Peyer's patch (tissue), 4 donors: ENCODE measurements at regions not wholly inside any gene's neighbourhood (a gene's known extent, or its start where the extent isn't known, plus 50 kb on each side); places are given as distances from the start of the nearest gene placed in this dataset.

Experiments
- DNase-seq, 3 donors: peaks; one replicate each; pipeline ENCODE4 v3.0.0-alpha.2; 2017 to 2019
- H3K27ac ChIP-seq, 4 donors: fragments of 200-600 bp; sonication (generic); one replicate each; pipeline ENCODE4 v1.5.1; 2016 to 2019
- H3K27me3 ChIP-seq, 2 donors: fragments of 200-600 bp; sonication (generic); one replicate each; pipeline ENCODE4 v1.5.1; 2019
- H3K36me3 ChIP-seq, 3 donors: fragments of 200-600 bp; sonication (generic); one replicate each; pipeline ENCODE4 v1.5.1; 2016 to 2019
- H3K4me1 ChIP-seq, 4 donors: fragments of 200-600 bp; sonication (generic); one replicate each; pipeline ENCODE4 v1.5.1; 2016 to 2019
- H3K4me3 ChIP-seq, 4 donors: fragments of 200-600 bp; sonication (generic); 1 replicate in 3 of 4; 2 replicates in 1 of 4; pipeline ENCODE4 v1.5.1; 2016 to 2019; ENCODE audit warnings: mild to moderate bottlenecking in 1 of 4
- H3K9me3 ChIP-seq, 4 donors: fragments of 200-600 bp; sonication (generic); one replicate each; pipeline ENCODE4 v1.5.1; 2016 to 2019; ENCODE audit warnings: mild to moderate bottlenecking in 1 of 4
- POLR2A ChIP-seq, 2 donors: fragments of 450-650 bp; IDR thresholded peaks; one replicate each; pipeline ENCODE4 v1.5.1; 2017; ENCODE audit warnings: antibody characterized with exemption in 2 of 2, mild to moderate bottlenecking in 2 of 2, moderate library complexity in 2 of 2
- TF ChIP-seq, protein P1 (sequence below), 6 experiments: fragments of 450-650 bp in 4 of 6; fragments of 200-600 bp in 2 of 6; sonication (generic) in 1 of 6; IDR thresholded peaks; one replicate each; pipeline ENCODE4 v1.5.1; 2017 to 2019; ENCODE audit warnings: antibody characterized with exemption in 6 of 6, mild to moderate bottlenecking in 3 of 6, moderate library complexity in 1 of 6

DNA sequence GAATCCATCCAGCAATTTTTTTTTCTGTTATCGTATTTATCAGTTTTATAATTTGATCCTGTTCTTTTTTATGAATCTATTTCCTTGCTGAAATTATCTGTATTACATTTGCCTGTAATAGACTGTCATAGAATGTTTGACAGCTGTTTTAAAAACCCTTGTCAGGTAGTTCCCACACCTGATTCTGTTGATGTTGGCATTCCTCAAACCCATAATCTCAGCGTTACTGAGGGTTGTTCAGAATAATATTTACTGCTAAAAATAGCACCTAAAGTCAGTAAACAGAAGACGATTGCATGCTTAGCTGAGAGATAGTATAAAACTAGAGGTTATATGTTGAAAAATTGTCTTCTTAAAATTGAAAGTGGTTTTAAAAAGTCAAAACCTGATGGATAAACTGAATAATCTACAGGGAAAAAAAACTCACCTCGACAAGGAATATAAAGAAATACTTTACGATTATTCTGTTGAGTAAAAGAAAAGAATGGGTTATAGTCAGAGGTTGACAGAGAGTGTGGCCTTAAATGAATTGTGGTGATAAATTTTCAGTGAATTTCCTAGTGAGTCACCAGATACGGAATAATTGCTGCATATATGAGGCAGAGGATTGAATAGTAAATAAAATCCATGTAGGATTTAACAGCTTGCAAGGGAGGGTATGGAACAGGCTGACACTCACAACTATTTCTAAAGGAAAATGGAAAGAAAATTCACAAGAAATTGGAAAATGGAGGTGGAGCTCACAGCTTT, 824.1 kb upstream of the IGFBP3 start:
- no peaks in the 10 kb centered on the region for H3K27me3 ChIP-seq
- no peak overlapping the region for H3K4me3 ChIP-seq
- TF ChIP-seq, protein P1, sequence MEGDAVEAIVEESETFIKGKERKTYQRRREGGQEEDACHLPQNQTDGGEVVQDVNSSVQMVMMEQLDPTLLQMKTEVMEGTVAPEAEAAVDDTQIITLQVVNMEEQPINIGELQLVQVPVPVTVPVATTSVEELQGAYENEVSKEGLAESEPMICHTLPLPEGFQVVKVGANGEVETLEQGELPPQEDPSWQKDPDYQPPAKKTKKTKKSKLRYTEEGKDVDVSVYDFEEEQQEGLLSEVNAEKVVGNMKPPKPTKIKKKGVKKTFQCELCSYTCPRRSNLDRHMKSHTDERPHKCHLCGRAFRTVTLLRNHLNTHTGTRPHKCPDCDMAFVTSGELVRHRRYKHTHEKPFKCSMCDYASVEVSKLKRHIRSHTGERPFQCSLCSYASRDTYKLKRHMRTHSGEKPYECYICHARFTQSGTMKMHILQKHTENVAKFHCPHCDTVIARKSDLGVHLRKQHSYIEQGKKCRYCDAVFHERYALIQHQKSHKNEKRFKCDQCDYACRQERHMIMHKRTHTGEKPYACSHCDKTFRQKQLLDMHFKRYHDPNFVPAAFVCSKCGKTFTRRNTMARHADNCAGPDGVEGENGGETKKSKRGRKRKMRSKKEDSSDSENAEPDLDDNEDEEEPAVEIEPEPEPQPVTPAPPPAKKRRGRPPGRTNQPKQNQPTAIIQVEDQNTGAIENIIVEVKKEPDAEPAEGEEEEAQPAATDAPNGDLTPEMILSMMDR (IDR thresholded peaks at IDR 0.05): no peak
- TF ChIP-seq POLR2A (IDR thresholded peaks at IDR 0.05): no peak
- H3K27ac ChIP-seq: no peak overlapping the region
- H3K4me1 ChIP-seq: no peaks in the 10 kb centered on the region
- no peak for DNase-seq
- no peaks in the 10 kb centered on the region for H3K9me3 ChIP-seq
- H3K36me3 ChIP-seq: no peaks in the 10 kb centered on the region

DNA sequence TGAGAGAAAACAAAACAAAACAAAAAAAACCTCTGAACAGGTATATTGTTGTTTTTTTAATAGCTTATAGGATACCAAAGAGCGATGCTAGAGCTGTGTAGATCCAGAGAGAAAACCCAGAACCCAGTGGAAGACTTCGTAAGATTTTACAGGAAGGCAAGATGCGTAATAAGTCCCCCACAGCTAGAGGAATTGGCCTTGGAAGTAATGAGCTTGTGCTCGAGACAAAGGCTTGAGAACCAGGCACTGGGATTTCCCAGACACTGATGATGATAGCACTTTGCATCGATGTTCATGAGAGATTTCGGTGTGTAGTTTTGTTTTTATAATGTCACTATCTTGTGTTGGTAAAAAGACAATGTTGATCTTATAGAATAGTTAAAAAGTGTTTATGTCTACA, 821.5 kb upstream of the IGFBP3 start:
- TF ChIP-seq POLR2A (IDR thresholded peaks at IDR 0.05): no peak
- TF ChIP-seq, protein P1 (IDR thresholded peaks at IDR 0.05): no peak
- no peaks in the 10 kb centered on the region for H3K9me3 ChIP-seq
- H3K27ac ChIP-seq: no peak overlapping the region
- DNase-seq: no peak
- no peaks in the 10 kb centered on the region for H3K4me1 ChIP-seq
- no peaks in the 10 kb centered on the region for H3K27me3 ChIP-seq
- no peak overlapping the region for H3K4me3 ChIP-seq
- H3K36me3 ChIP-seq: no peaks in the 10 kb centered on the region

DNA sequence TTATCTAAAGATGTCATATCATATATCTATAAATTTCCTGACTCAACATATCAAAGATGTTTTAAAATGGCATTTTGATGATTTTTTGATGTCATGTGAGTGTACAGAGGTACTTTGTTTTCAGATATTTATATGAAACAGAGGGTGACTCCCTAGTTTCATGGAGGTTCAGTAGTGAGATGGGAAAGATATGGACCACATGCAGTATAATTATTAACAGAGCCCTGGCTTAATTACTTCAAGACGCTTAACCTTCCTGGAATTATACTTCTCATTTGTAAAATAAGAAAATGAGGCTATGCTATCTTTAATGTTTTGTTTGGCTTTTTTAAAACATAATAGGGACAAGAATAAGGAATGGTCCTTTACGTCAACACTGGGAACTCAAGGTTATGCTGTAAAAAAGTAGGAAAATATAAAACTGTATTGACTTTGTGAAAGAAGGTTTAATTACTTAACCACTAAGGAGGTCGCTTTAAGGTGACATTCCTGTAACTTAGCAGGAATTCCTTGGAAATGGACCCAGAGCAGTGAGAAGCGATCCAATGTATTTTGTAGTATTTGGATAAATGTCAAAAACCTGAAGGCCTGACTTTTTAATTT, 821.0 kb upstream of the IGFBP3 start:
- Histone ChIP-seq H3K4me3 (no peak overlapping the region), H3K36me3 (no peaks in the 10 kb centered on the region), H3K27ac (no peak overlapping the region), H3K27me3 (no peaks in the 10 kb centered on the region), H3K9me3 (no peaks in the 10 kb centered on the region), H3K4me1 (no peaks in the 10 kb centered on the region)
- DNase-seq: no peak
- no peak for TF ChIP-seq POLR2A (IDR thresholded peaks at IDR 0.05)
- TF ChIP-seq, protein P1 (IDR thresholded peaks at IDR 0.05): no peak

DNA sequence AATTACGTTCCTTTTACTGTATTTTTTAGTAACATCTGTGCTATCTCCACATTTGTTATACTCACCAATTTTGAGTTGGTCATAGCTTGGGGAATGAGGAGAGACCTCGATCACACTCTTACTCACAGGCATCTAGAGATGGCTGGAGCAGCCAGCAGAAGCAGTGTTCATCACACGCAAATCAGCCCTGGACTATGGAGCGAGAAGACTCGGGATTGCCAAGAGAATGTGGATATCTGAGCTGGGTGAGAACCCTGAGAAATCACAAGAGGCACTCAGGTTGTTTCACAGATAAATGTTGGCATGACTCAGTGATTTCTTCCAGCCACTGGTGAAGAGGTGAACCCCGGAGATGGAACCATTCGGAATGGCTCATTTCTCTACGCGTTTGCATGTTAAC, 820.1 kb upstream of the IGFBP3 start:
- Histone ChIP-seq H3K36me3 (no peaks in the 10 kb centered on the region), H3K4me1 (no peaks in the 10 kb centered on the region), H3K4me3 (no peak overlapping the region), H3K27me3 (no peaks in the 10 kb centered on the region), H3K27ac (no peak overlapping the region), H3K9me3 (no peaks in the 10 kb centered on the region)
- TF ChIP-seq POLR2A (IDR thresholded peaks at IDR 0.05): no peak
- TF ChIP-seq, protein P1 (IDR thresholded peaks at IDR 0.05): no peak
- DNase-seq: no peak

DNA sequence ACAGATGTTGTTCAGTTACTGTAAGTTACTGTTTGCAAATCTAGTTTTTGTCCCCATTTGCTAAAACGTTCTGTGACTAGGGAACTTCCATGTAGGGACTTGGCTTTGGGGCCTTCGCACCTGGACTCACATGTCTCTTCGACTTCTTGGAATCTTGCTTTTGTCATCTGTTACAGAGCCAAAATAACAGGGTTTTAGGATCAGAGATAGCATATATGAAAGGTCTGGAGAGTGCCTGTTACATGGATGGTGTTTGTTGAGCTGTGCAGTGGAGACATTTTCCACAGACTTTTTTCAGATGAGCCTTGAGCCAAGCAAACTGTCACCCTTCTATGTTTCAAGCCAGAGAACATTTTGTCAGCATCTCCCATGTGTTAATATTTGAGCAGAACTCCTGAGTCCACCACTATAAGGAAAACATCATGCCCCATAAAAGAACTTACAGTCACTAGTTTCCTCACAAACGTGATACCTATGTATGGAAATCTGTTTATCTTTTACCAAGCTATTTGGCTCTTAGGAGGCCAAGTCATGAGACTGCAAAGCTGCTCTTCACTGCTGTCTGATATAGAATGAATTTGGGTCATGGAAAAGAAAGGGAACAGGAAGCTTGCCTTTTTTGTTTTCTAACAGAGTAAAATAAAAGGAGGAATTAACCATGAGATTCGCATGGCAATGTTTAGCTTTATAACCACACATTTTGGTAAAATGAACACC, 818.6 kb upstream of the IGFBP3 start:
- TF ChIP-seq POLR2A (IDR thresholded peaks at IDR 0.05): no peak
- TF ChIP-seq, protein P1 (IDR thresholded peaks at IDR 0.05): no peak
- Histone ChIP-seq H3K4me3 (no peak overlapping the region), H3K27ac (no peak overlapping the region), H3K36me3 (no peaks in the 10 kb centered on the region), H3K27me3 (no peaks in the 10 kb centered on the region), H3K4me1 (no peaks in the 10 kb centered on the region), H3K9me3 (no peaks in the 10 kb centered on the region)
- no peak for DNase-seq
